ENCODE measurements at regions not wholly inside any gene's neighbourhood (a gene's known extent, or its start where the extent isn't known, plus 50 kb on each side); places are given as distances from the start of the nearest gene placed in this dataset.

DNA sequence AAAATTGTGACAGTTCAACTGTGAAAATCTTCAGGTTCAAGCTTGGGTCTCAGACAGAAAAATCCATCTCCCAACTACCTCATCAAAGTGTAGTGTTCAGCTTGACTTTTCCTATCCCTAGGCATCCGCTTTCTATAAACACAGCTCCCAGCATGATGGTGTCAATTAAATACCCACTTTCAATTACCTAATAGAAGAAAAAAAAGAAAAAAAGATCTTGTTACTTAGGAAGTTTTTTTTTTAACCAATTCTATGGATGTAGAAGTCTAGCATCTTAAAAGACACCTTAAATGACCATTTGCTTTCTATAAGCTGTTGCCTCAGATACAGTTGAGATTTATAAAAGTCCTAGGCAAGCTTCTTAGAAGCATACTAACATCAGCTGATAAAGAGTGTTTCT, 244.1 kb upstream of the MTNR1B start:
- DNase-seq (ENCODE audit: low read depth in 1 of 2, low spot score in 2 of 2) (no peak), FAIRE-seq (no peak)
- H3K23ac ChIP-seq (ENCODE audit: insufficient read length): no peak overlapping the region
- H2BK12ac ChIP-seq (ENCODE audit: low read depth, low read length): no peak overlapping the region
- no peak overlapping the region for H3K4me2 ChIP-seq (ENCODE audit: insufficient read depth in 1 of 2, low read depth in 2 of 2, low read length in 2 of 2)
- no peaks in the 10 kb centered on the region for H3K4me1 ChIP-seq (replicated peaks in 1 of 4; ENCODE audit: control insufficient read depth in 3 of 4, insufficient read depth in 4 of 4, low read length in 3 of 4)
- no peaks in the 10 kb centered on the region; the same call in 1 of the 2 replicates for H3K79me1 ChIP-seq (ENCODE audit: low read depth, low read length)
- H2AFZ ChIP-seq (ENCODE audit: low read length): no peak overlapping the region
- no peak overlapping the region for H3K4me3 ChIP-seq (ENCODE audit: extremely low read depth in 1 of 4, insufficient read depth in 2 of 4, low read depth in 3 of 4, low read length in 4 of 4)
- H2BK120ac ChIP-seq (replicated peaks; ENCODE audit: low read depth, low read length): no peak overlapping the region
- H3K18ac ChIP-seq (ENCODE audit: extremely low read depth, low read length): no peak overlapping the region
- no peak overlapping the region for H3K56ac ChIP-seq (replicated peaks; ENCODE audit: insufficient read length, low read depth, low read length)
- H2BK5ac ChIP-seq (ENCODE audit: low read depth, low read length): no peak overlapping the region
- H4K20me1 ChIP-seq (replicated peaks in 1 of 2; ENCODE audit: control insufficient read depth in 1 of 2, insufficient read depth in 2 of 2, low read length in 2 of 2): no peaks in the 10 kb centered on the region
- H2AK5ac ChIP-seq (ENCODE audit: low read depth, low read length): no peak overlapping the region
- CTCF ChIA-PET (ENCODE audit: partially characterized antibody): interaction anchor here (1.7 to 1.9 kb wide), 2 partner anchors 11 to 14 kb away, joined by 6 to 8 read pairs; no protein-coding TSS in a partner anchor
- H2BK15ac ChIP-seq (ENCODE audit: low read length): no peak overlapping the region
- H2BK20ac ChIP-seq (ENCODE audit: low read length): no peak overlapping the region
- H3K27me3 ChIP-seq (replicated peaks in 1 of 4; ENCODE audit: control insufficient read depth in 3 of 4, extremely low read depth in 1 of 4, insufficient read depth in 3 of 4, low read length in 3 of 4): no peaks in the 10 kb centered on the region
- no peak overlapping the region for H3K27ac ChIP-seq (ENCODE audit: low read depth, low read length)
- 100% methylated on average over 1 of the region's 1 CpG; no CpG with 5 or more reads in 1 of the 2 experiments for whole genome bisulfite sequencing, 2 experiments (ENCODE audit: extremely low coverage in 1 of 2, insufficient coverage in 1 of 2, insufficient read length in 1 of 2, insufficient replicate concordance in 2 of 2, low coverage in 1 of 2, low lambda C conversion rate in 2 of 2, missing lambda C conversion rate in 1 of 2)
- no peaks in the 10 kb centered on the region for H3K23me2 ChIP-seq (ENCODE audit: low read depth, low read length)
- no peaks in the 10 kb centered on the region for H3K9me3 ChIP-seq (ENCODE audit: insufficient read depth in 2 of 2, low read depth in 1 of 2, low read length in 1 of 2)
- H4K8ac ChIP-seq (ENCODE audit: extremely low read depth, insufficient read depth, low read length): no peak overlapping the region
- no peaks in the 10 kb centered on the region for H3K79me2 ChIP-seq (ENCODE audit: control insufficient read depth in 1 of 2, insufficient read depth in 2 of 2, low read length in 2 of 2)
- no peak overlapping the region for H4K5ac ChIP-seq (ENCODE audit: insufficient read length, low read depth, low read length)
- H3K36me3 ChIP-seq (ENCODE audit: control insufficient read depth in 2 of 4, insufficient read depth in 4 of 4, low read length in 3 of 4): no peaks in the 10 kb centered on the region
- no peak overlapping the region for H3K9ac ChIP-seq (replicated peaks in 1 of 4; ENCODE audit: extremely low read depth in 1 of 4, low read depth in 3 of 4, low read length in 3 of 4)
- POLR2A ChIA-PET (ENCODE audit: partially characterized antibody): no interaction called here
- H3K14ac ChIP-seq (ENCODE audit: insufficient read length): no peak overlapping the region
- H3K4ac ChIP-seq (replicated peaks; ENCODE audit: insufficient read length, low read depth, low read length): no peak overlapping the region
- H4K91ac ChIP-seq (replicated peaks; ENCODE audit: insufficient read length, low read length): no peak overlapping the region
- no peak for TF ChIP-seq RNF2 (IDR thresholded peaks at IDR 0.05; ENCODE audit: borderline replicate concordance, low read depth, low read length, missing control alignments, poor library complexity, severe bottlenecking)
- TF ChIP-seq ASH2L (IDR thresholded peaks at IDR 0.05; ENCODE audit: low read length): no peak
- TF ChIP-seq RAD21 (IDR thresholded peaks at IDR 0.05 in 1 of 2, conservative IDR thresholded peaks at IDR 0.05 in 1 of 2; ENCODE audit: low read depth in 2 of 2, low read length in 2 of 2): no peak
- TF ChIP-seq FOSL1 (IDR thresholded peaks at IDR 0.05; ENCODE audit: insufficient read depth, low read depth, low read length): no peak
- TF ChIP-seq MAFK (IDR thresholded peaks at IDR 0.05; ENCODE audit: low read depth, low read length): no peak
- no peak for TF ChIP-seq SUZ12 (IDR thresholded peaks at IDR 0.05; ENCODE audit: low read length)
- no peak for TF ChIP-seq TAF7 (optimal IDR thresholded peaks at IDR 0.05; ENCODE audit: borderline replicate concordance, low read depth, low read length)
- no peak for TF ChIP-seq SP1 (IDR thresholded peaks at IDR 0.05; ENCODE audit: low read depth, low read length)
- TF ChIP-seq SP4 (IDR thresholded peaks at IDR 0.05; ENCODE audit: low read length): no peak
- no peak for TF ChIP-seq CBX5 (IDR thresholded peaks at IDR 0.05; ENCODE audit: low read depth, low read length)
- TF ChIP-seq YY1 (IDR thresholded peaks at IDR 0.05; ENCODE audit: low read depth, low read length): no peak
- no peak for TF ChIP-seq SRF (IDR thresholded peaks at IDR 0.05; ENCODE audit: low read depth, low read length)
- TF ChIP-seq, protein P1, sequence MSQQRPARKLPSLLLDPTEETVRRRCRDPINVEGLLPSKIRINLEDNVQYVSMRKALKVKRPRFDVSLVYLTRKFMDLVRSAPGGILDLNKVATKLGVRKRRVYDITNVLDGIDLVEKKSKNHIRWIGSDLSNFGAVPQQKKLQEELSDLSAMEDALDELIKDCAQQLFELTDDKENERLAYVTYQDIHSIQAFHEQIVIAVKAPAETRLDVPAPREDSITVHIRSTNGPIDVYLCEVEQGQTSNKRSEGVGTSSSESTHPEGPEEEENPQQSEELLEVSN (IDR thresholded peaks at IDR 0.05): no peak
- no peak for TF ChIP-seq BACH1 (IDR thresholded peaks at IDR 0.05; ENCODE audit: low read length)
- TF ChIP-seq TCF12 (IDR thresholded peaks at IDR 0.05; ENCODE audit: low read depth, low read length): no peak
